ENCODE measurements at regions not wholly inside any gene's neighbourhood (a gene's known extent, or its start where the extent isn't known, plus 50 kb on each side); places are given as distances from the start of the nearest gene placed in this dataset.

GRCh38 chr3:118488732-118489131 lies 545.9 kb downstream of the IGSF11 start:
- no peak for DNase-seq
- H3K27ac ChIP-seq = no peak overlapping the region
- H3K9me3 ChIP-seq = no peaks in the 10 kb centered on the region
- intact Hi-C loops (cut with DNase I) = no loop called here
- H3K36me3 ChIP-seq = no peaks in the 10 kb centered on the region
- no peak overlapping the region for H3K4me3 ChIP-seq
- no peaks in the 10 kb centered on the region for H3K27me3 ChIP-seq (ENCODE audit: low read depth)
- no peak for TF ChIP-seq CTCF (IDR thresholded peaks at IDR 0.05)
- no peak for ATAC-seq
- no peaks in the 10 kb centered on the region for H3K4me1 ChIP-seq

GRCh38 chr3:118495206-118495605 lies 539.4 kb downstream of the IGSF11 start:
- H3K27me3 ChIP-seq (ENCODE audit: low read depth) = no peaks in the 10 kb centered on the region
- H3K27ac ChIP-seq = no peak overlapping the region
- no peak overlapping the region for H3K4me3 ChIP-seq
- DNase-seq = no peak
- intact Hi-C loops (cut with DNase I) = no loop called here
- no peak for TF ChIP-seq CTCF (IDR thresholded peaks at IDR 0.05)
- no peaks in the 10 kb centered on the region for H3K9me3 ChIP-seq
- no peaks in the 10 kb centered on the region for H3K36me3 ChIP-seq
- ATAC-seq = no peak
- no peaks in the 10 kb centered on the region for H3K4me1 ChIP-seq

- Histone ChIP-seq H3K36me3 (no peaks in the 10 kb centered on the region), H3K4me1 (no peaks in the 10 kb centered on the region), H3K27ac (no peak overlapping the region), H3K4me3 (no peak overlapping the region), H3K9me3 (no peaks in the 10 kb centered on the region), H3K27me3 (ENCODE audit: low read depth) (no peaks in the 10 kb centered on the region)
- TF ChIP-seq CTCF (IDR thresholded peaks at IDR 0.05) = no peak
- intact Hi-C loops (cut with DNase I) = no loop called here
- DNase-seq (no peak), ATAC-seq (no peak)
Observed at GRCh38 chr3:118497274-118497673, 537.4 kb downstream of the IGSF11 start.

- Histone ChIP-seq H3K4me1 (no peaks in the 10 kb centered on the region), H3K27me3 (ENCODE audit: low read depth) (no peaks in the 10 kb centered on the region), H3K36me3 (no peaks in the 10 kb centered on the region), H3K4me3 (no peak overlapping the region), H3K27ac (no peak overlapping the region), H3K9me3 (no peaks in the 10 kb centered on the region)
- TF ChIP-seq CTCF (IDR thresholded peaks at IDR 0.05) = no peak
- peak; percentile 23 to 55 for ATAC-seq
- DNase-seq = peak; percentile 46
- intact Hi-C loops (cut with DNase I) = no loop called here
Observed at GRCh38 chr3:118501152-118501551, 533.5 kb downstream of the IGSF11 start.

GRCh38 chr3:118504906-118505305 lies 529.7 kb downstream of the IGSF11 start:
- ATAC-seq (no peak), DNase-seq (no peak)
- intact Hi-C loops (cut with DNase I) = no loop called here

More at GRCh38 chr3:118504906-118505305, 529.7 kb downstream of the IGSF11 start:
- Histone ChIP-seq H3K27me3 (ENCODE audit: low read depth) (no peaks in the 10 kb centered on the region), H3K36me3 (no peaks in the 10 kb centered on the region), H3K4me3 (no peak overlapping the region), H3K4me1 (no peaks in the 10 kb centered on the region), H3K9me3 (no peaks in the 10 kb centered on the region), H3K27ac (no peak overlapping the region)
- no peak for TF ChIP-seq CTCF (IDR thresholded peaks at IDR 0.05)

All from lower lobe of right lung (tissue), 2 donors.